GM12891 (cell line): ENCODE measurements at regions not wholly inside any gene's neighbourhood (a gene's known extent, or its start where the extent isn't known, plus 50 kb on each side); places are given as distances from the start of the nearest gene placed in this dataset.

Experiments used
- POLR2A ChIP-seq: IDR thresholded peaks from 2 replicates; pipeline ENCODE4 v1.6.1; 2011; ENCODE audit warnings: low read depth, low read length, control low read depth
- POLR2AphosphoS5 ChIP-seq: IDR thresholded peaks from 2 replicates; pipeline ENCODE4 v1.6.1; 2011; ENCODE audit warnings: low read depth, low read length, control low read depth
- SPI1 ChIP-seq: IDR thresholded peaks from 2 replicates; pipeline ENCODE4 v1.6.1; 2011; ENCODE audit warnings: low read depth, low read length, control low read depth

- TF ChIP-seq POLR2A: no peak
- TF ChIP-seq POLR2AphosphoS5: no peak
- no peak for TF ChIP-seq SPI1
Observed at GRCh38 chr9:28064241-28064815, 491.0 kb upstream of the C9orf72 start.
